A172 (cell line): ENCODE measurements at regions not wholly inside any gene's neighbourhood (a gene's known extent, or its start where the extent isn't known, plus 50 kb on each side); places are given as distances from the start of the nearest gene placed in this dataset.
A peak's percentile ranks its signal among the peaks of the same experiment; 100 is the strongest.

Experiments used
- DNase-seq: peaks from one replicate; pipeline ENCODE4 v3.0.0-alpha.2; 2015; ENCODE audit warnings: low spot score

DNA sequence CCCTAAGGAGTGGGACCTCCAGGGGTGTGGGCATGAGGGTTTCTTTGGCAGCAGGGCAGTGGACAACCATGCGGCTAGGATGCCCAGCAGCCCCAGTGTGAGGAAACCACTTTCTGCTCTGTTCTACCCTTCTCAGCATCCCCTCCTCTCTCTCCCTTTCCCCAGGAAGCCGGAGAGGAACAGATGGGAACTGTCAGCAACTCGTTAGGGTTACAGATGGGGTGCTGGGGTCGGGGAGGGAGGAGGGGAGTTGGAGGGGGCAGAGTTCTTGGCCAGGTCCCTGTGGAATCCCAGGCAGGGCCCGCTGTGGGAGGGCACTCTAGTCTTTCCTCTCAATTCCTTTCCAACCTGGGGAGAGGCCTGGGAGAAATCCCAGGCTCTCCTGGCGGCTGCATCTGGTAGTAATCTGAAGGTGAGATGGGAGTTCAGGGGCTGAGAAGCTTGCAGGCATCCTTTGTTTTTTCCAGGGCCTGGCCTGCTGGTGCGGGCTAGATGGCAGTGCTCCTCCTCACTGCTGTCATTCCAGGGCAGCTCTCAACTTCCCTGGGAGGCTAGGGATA is 93.9 kb upstream of the CSF3R start:
- no peak for DNase-seq

DNA sequence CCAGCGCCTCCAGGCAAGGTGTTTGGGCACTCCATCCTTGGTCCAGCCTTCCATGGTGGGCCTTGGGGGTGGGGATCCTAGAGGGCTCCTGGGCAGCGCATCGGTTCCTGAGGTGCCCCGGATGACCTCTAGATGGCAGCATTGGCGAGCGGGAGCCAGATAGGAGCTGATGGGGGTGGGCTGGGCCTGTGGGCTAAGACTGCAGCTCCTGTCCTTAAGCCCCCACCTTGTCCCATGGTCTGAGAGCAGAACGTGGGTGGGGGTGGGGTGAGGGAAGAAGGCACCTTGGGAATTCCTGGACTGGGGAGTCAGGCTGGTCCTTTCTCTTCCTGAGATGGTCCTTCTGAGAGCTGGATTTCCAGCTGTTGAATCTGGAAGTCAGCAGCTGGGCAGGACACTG is 93.4 kb upstream of the CSF3R start:
- DNase-seq: peak; percentile 32

DNA sequence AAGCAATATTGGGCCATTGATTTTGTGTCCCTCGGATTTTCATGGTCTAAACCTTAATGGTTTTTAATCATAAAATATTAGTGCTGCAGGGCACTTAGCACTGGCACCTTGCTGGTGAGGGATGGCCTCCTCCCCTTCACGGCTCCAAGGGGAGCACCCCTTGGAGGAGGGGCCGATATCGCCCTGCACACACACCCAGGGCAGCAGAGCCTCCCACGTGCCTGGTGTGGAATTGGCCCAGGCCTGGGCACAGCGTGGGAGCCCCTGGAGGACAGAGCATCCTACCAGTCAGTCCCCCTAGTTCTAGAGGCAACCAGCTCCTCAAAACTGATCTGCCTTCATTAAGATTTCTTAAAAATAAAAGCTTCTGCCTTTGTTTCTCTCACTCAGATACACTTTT is 90.7 kb upstream of the CSF3R start:
- no peak for DNase-seq

DNA sequence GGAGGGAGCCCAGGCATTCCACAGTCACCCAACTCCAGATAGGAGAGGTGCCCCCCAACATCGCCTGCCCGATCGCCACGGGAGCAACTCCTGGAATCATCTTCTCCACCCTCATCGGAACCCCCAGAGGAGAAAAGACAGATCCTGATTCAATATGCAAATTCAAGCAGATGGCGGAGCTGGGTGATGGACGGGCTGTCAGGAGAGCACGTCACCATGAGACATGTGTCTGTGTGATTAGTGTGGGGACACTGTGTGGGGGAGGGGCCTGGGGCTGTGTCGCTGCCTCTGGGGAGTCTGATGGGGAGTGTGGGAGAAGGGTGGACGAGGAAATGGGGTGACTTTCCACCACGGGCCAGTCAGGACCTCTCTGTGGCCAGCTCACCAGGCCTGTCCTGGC is 90.2 kb upstream of the CSF3R start:
- DNase-seq: no peak

DNA sequence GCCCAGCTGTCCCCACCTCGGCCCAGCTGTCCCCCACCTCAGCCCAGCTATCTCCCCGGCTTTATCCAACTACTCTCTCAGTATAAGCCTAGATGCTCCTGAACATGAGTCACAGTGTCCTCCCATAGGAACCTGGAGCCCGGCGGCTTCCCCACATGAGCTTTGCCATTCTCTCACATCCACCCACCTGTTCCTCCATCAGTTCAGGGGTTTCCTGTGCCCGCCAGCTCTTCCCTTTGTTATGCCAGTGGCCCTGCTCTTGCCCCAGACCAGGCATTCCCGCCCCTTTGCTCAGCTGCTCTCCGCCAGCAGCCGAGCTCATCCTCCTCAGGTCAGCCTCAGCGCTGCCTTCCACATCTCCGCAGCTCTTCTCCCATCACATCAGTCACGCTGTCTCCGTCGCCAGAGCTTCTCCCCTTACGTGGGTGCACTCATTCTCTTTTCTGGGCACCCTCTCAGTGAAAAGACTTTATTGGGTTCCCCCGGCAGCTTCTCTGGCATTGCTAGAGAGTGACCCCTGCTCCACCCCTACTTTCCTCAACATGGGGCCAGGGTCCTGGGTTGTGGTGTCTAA is 89.5 kb upstream of the CSF3R start:
- DNase-seq: no peak

DNA sequence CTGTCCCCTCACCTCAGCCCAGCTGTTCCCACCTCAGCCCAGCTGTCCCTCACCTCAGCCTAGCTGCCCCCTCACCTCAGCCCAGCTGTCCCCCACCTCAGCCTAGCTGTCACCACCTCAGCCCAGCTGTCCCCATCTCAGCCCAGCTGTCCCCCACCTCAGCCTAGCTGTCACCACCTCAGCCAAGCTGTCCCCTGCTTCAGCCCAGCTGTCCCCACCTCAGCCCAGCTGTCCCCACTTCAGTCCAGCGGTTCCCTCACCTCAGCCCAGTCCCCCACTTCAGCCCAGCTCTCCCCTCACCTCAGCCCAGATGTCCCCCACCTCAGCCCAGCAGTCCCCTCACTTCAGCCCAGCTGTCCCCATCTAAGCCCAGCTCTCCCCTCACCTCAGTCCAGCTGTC is 88.4 kb upstream of the CSF3R start:
- no peak for DNase-seq

DNA sequence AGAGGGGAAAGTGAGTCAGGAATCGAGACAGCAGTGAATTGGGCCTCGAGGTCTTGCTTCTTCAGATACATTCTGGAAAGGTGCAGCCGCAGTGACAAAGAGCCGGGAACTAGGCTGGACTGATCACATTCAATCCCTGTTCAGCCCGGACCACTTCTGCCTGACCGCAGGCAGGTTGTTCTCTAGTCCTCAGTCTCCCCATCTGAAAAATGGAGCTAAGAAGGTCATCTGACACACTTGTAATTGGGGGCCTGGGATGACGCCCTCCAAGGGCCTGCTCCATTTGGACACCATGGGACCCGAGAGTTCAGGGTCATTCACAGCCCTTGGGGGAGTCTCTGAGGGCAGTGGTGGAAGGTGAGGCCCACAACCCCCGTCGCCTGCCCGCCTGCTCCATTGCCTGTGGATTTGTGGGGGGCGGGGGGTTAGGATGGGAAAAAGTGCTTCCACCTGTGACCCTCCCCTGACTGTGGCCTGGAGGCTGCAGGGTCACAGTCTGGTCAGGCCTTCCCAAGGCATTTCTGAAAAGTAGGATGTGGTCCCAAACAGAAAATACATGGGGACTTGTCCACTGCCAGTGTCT is 87.9 kb upstream of the CSF3R start:
- DNase-seq: no peak

DNA sequence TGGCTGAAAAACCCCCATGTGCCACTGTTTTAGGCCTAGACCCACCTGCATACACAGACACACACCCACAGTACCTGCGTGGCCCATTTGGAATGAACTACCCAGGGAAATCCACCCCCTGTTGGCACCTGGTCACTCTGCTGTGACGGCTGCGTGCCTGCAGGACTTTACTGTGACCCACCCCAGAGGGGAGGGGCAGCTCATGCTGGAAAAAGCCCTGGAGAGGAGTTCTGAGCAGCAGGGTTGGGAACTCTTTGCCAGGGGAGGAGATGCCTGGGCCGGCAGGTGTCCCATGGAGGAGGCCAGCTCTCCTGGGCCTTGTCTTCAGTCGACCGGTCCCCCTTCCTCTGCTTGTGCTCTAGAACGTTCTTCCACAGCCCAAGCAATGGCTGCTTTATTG is 87.3 kb upstream of the CSF3R start:
- no peak for DNase-seq

DNA sequence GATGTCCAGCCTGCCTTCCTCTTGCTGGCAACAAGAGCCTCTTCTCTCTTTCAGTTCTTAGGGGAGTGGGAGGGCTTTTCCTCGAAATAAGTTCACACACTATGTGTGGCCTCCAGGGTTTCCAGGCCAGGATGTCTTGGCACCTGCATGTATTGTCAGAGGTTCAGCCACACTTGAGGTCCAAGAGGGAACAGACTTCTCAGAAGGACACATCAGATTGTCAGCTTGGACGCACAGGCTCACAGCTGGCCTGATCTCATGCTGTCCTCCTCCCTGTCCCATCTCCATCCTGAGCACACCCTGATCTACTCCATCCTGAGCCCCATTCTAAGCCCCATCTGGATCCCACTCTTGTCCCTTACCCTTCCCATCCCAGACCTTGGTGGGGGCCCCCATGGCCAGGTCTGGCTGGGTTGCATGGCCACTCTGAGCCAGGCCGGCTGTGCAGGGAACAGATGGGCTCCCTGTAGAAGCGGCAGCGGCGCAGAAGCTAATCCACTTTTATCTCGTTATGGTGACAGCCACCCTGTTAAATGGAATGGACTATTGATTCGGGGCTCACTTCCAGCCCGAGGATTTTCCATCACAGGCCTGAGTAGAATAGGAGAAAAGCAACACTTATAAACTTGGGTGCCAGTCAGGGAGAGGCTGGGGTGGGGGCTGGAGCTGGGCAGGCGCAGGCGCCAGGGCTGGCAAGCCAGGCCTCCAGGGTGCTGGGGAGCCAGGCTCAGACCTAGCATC is 85.1 kb upstream of the CSF3R start:
- no peak for DNase-seq

DNA sequence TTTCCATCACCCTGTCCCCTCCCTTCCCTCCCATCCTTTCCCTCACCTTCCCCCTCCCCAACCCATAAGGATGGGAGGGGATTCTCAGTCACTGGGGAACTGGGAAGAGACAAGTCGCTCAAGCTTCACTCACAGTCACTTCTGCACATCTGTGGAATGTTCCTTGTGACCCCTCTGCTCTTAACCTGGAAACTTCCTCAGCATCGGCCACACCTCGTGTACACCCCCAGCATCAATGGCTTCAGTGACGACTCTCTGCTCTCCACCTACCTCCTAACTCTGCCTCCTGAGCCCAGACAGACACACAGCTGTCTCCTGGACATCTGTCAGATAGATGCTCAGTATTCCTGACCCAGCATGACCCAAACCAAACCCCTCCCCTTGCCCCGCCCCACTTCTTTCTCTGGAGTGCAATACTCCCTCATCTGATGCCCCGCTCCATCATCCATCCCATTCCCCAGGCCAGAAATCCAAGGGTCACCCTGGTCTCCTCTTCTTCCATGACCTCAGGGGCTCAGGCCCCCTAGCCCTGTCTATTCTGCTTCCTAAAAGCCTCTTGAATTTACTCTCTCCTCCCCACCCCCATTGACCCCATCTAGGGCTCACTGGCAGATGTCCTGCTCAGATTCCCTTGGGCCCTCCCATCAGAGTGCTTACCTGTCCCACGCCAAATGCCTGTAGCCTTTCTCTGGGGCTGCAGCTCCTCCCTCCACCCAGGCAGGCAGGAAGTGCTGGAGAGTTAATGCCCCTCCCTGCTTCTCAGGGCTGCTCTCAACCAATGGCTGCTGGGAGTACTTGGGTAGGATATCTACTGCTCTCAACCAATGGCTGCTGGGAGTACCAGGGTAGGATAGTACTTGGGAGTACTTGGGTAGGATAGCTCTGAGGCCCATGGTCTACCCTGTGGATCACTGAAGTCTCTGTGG is 83.1 kb upstream of the CSF3R start:
- DNase-seq: no peak

DNA sequence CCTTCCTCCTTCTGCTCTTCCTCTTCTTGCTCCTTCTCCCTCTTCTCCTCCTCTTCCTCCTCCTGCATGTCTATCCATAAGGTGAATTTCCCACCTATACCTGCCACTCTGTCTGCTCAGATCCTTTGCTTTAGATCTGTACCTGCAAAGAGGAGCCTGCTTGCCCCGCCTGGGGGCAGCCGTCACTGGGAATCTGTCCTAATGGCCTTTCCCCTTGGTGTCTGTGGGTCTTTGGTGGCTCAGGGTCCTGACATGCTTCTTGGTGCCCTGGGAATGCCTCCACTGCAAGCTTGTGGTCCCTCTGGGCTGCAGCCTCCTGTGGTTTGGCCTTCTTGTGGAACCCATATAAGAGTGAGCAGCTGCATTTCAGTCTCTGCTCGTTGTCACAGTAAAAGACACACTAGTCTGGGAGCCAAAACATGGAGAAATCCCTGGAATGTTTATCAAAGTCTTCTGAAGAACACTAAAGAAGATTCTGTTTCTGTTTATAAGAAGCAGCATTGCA is 79.5 kb upstream of the CSF3R start:
- no peak for DNase-seq

DNA sequence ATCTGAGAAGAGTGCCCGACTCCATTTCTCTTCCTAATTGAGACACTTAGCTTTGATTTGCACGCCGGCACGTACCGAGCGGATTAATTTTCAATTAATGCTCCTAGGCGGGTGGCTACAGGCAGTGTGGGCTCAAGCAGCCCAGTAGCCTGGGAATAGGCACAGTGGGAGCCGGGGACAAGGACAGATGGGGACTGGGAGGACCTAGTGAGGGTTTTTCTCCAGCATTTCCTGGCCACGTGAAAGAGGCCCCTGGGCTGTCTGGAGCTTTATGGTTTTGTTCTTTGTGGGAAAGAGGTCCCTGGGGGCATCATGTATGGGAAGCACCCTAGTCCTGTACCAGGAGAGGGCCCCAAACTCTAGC is 78.6 kb upstream of the CSF3R start:
- DNase-seq: no peak

DNA sequence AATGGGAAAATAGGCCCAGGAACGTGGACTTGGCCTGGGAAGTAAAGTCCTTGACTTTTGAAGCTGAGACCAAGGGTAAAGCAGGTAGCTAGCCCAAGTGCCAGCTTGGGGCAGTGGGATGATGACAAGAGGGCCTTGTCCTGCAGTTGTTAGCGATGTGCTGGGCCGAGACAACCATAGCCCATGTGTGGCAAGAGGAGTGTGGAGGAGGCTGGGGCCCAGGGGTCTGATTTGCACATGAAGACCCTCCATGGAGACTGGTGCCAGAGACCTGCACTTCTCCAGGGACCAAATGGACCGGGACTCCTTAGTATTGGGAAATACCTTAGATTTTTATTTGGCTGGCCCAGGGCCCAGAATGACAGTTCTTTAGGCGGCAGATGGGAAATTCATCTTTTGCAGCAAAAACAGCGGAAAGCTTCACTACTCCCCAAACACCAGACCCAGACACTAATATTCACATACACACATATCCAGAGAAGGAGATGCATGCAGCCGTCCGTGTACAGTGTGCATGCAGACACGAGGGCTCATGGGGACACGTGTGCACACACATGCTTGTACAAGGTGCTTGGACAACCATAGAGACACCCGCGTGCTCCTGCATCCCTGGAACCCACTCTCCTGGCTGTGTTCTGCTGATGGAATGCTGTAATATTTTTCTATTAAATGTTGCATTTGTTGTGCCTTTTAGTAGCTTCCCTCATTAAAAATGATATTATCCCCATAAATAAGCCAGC is 78.1 kb upstream of the CSF3R start:
- no peak for DNase-seq

DNA sequence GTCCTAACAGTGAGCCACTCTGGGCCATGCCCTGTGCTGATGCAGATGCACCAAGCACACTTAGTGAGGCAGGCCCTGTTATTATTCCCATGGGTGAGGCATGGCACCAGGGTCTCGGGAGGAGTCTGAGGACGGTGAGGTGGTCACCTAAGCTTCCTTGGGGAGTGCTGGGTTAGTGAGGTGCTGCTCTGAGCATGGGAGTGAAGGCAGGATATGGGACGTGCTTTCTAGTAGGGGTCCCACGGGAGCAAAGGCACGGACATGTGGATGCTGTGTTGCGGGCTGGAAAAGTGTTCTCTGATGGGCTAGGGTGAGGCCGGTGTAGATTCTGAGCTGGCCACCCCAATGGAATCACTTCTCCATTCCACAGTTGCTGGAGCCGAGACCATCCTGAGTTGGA is 77.5 kb upstream of the CSF3R start:
- no peak for DNase-seq

DNA sequence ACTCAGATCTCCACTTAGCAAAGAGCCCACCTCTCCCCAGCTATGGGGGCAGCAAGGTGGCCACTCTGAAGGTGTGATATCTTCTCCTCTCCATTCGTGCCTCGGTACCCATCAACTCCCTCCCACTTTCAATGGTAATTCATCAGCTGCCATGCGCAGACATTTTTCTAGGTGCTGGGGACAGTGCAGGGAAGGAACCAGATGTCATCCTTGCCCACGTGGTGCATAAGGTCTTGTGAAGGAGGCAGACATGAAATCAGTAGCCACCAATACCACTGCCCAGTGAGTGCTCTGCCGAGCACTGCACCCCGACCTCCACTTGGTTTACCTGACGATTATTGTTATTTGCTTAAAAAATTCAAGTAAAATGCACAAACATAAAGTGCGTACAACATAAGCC is 76.3 kb upstream of the CSF3R start:
- no peak for DNase-seq

DNA sequence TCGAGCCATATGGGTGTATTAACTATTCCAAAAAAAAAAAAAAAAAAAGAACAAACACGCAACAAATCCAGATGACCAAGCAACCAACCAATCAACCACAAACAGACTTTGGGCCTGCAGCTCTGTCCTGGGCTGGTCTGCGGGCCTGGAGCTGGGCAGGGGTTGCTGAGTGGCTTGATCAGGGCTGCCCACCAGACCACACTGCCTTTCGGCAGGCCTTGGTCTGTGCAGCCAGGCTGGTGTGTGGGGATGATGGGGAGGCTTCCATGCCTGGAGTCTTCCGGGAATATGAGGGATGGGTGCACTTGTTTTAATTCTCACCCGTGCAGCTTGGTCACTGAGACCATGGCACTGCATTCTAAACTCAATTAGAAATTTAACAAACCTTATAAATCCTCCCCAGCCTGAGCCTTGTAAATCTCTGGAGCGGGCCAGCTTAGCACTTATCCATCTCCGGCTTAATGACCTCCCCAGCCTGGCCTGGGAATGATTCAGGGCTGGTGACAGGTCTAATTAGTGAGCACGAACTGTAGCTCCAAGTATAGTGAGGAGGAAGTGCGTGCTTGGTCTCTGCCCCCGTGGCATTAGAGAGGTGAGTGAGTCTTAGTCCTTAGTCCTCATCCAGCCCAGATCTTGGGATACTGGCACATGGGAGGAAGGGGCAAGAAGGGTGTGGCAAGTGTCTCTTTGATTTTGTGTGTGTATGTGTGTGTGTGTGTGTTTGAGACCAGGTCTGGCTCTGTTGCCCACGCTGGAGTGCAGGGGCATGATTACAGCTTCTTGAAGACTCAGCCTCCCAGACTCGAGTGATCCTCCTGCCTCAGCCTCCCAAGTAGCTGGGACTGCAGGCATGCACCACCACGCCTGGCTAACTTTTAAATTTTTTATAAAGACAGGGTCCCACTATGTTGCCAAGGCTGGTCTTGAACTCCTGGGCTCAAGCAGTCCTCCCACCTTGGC is 74.6 kb upstream of the CSF3R start:
- DNase-seq: no peak

DNA sequence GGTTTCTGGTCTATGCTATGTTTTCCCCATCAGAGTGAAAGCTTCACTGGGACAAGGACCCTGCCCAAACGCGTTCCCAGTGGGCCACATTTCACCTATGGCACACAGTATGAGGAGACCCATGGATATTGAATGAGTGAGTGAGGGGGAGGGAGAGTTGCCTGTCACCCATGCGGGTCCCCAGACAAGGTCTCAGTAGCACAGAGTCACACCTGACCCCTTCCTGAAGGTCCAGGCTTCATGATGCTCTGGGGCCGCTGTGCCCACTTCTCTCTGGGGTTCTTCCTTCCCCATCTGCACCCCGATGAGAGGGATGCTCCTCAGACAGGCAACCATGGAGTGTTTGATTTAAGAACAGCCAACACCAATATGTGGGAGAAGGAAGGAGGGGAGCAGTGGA is 72.3 kb upstream of the CSF3R start:
- no peak for DNase-seq

DNA sequence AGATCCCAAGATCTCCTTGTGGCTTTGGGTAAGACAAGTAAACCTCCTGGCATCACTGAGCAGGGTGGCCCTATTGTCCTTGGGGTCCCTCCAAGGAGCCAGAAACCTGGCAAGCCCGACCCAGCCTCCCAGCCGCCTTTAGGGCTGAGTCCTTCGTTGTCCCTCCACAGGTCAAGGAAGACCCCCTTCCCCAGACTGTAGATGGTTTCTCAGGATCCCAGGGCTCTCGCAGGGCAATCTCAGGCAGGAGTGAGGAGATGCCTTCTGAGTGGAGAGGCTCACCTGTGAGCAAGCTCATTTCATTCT is 71.6 kb upstream of the CSF3R start:
- no peak for DNase-seq

DNA sequence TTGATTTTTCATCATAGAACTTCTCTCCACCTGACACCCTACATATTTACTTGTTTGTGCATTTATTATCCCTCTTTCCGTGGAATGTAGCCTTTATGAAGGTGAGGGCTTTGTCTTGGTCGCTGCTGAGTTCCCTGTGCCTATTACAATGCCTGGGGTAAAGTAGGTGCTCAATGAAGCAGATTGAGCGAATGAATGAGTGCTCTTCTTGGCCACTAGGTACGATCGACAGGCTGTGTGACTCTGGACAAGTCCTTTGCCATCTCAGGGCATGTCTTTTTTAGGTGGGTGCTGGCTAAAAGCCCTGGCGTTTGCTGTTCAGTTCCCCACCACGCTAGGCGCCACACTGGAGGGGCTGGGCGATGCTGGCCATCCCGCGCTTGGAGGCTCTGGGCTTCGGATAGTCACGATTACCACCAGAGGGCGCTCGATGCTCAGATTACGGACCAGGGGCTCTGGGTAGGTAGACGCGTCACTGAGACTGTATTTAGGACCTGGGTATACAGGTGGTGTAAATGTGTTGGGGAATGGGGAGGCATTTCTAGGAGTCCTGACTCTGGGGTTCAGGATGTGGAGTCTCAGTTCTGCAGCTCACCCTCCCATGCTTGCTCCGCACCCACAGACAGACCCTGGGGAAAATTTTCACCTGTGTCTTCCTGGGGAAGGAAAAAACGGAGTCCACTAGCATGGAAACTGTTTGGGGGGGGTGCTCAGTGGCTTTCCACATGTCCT is 71.0 kb upstream of the CSF3R start:
- DNase-seq: peak; percentile 36
